ENCODE measurements at regions not wholly inside any gene's neighbourhood (a gene's known extent, or its start where the extent isn't known, plus 50 kb on each side); places are given as distances from the start of the nearest gene placed in this dataset.

DNA sequence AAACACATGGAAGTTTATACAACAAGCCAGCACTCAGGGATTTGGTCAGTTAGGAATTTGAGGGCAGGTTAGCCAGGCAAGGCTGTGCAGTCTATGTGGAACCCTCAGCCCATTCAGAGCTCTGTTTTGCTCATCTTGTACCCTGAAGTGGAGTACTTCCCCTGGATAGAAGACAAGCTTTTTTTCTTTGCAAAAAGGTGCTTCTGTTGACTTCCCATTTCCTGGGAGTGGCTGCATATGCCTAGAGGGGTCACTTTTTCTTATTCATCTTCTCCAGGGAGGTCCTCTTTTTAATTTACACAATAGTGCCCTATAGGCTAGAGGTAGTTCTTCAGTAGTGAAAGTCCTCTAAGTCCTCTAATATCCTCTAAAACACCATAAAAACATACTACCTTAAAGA is 225.0 kb upstream of the P2RY1 start (continued):
- TF ChIP-seq POLR2AphosphoS5 (IDR thresholded peaks at IDR 0.05; ENCODE audit: low read depth, low read length) = no peak
- TF ChIP-seq YY1 (IDR thresholded peaks at IDR 0.05; ENCODE audit: extremely low read depth, insufficient replicate concordance, low read depth, low read length) = no peak
- TF ChIP-seq, protein P1, sequence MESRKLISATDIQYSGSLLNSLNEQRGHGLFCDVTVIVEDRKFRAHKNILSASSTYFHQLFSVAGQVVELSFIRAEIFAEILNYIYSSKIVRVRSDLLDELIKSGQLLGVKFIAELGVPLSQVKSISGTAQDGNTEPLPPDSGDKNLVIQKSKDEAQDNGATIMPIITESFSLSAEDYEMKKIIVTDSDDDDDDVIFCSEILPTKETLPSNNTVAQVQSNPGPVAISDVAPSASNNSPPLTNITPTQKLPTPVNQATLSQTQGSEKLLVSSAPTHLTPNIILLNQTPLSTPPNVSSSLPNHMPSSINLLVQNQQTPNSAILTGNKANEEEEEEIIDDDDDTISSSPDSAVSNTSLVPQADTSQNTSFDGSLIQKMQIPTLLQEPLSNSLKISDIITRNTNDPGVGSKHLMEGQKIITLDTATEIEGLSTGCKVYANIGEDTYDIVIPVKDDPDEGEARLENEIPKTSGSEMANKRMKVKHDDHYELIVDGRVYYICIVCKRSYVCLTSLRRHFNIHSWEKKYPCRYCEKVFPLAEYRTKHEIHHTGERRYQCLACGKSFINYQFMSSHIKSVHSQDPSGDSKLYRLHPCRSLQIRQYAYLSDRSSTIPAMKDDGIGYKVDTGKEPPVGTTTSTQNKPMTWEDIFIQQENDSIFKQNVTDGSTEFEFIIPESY (IDR thresholded peaks at IDR 0.05; ENCODE audit: extremely low read depth, insufficient replicate concordance, low read length) = no peak
- TF ChIP-seq, protein P2, sequence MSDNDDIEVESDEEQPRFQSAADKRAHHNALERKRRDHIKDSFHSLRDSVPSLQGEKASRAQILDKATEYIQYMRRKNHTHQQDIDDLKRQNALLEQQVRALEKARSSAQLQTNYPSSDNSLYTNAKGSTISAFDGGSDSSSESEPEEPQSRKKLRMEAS (IDR thresholded peaks at IDR 0.05) = no peak
- no peak for TF ChIP-seq ZFX (IDR thresholded peaks at IDR 0.05)
- TF ChIP-seq ZNF274 (IDR thresholded peaks at IDR 0.05; ENCODE audit: low read depth, low read length) = no peak
- no peak for TF ChIP-seq SRF (IDR thresholded peaks at IDR 0.05; ENCODE audit: low read depth)
- TF ChIP-seq TCF7L2 (IDR thresholded peaks at IDR 0.05; ENCODE audit: borderline replicate concordance, extremely low read depth, insufficient read depth, insufficient read length) = no peak
- TF ChIP-seq EGR1 (IDR thresholded peaks at IDR 0.05; ENCODE audit: low read depth) = no peak

DNA sequence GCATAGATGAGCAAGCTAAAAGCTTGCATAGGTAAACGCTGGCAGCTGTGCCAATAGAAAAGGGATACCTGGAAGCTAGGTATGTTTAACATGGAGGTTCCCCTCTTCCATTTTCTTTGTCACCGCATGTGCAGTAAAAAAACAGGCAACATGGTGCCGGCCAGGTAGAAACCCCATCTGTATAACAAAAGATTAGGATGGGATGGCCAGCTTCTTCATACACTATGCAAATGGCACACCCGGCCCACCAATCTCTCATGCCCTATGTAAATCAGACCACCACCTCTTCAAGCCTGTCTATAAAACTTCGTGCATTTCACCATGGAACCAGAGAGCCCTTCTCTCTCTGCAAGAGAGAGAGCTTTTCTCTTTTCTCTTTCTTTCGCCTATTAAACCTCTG is 224.3 kb upstream of the P2RY1 start:
- ATAC-seq (no peak), DNase-seq (ENCODE audit: low read depth, low spot score) (no peak)
- H3K9me2 ChIP-seq (ENCODE audit: insufficient read depth) = no peaks in the 10 kb centered on the region
- BruUV-seq (replicated peaks) = no TSS peak
- no peaks in the 10 kb centered on the region for H3K4me1 ChIP-seq (ENCODE audit: control insufficient read depth in 1 of 2, insufficient read depth in 2 of 2, low read length in 2 of 2)
- no peak overlapping the region for H2AFZ ChIP-seq (ENCODE audit: low read depth, low read length, poor library complexity, severe bottlenecking)
- no peak overlapping the region for H3K4me3 ChIP-seq (replicated peaks in 1 of 2; ENCODE audit: low read depth in 1 of 2, low read length in 2 of 2)
- H3K9ac ChIP-seq (ENCODE audit: low read length) = no peak overlapping the region
- no peaks in the 10 kb centered on the region for H3K36me3 ChIP-seq (ENCODE audit: control insufficient read depth in 1 of 2, insufficient read depth in 2 of 2, low read length in 2 of 2)
- no peak overlapping the region for H3K4me2 ChIP-seq (ENCODE audit: low read length)
- H3K27me3 ChIP-seq (ENCODE audit: insufficient read depth, low read length) = no peaks in the 10 kb centered on the region
- ChIA-PET RAD21 (ENCODE audit: low non-redundant PET in 1 of 2, low total read pairs in 2 of 2, uncharacterized antibody in 2 of 2, unreplicated experiment in 2 of 2) (no interaction called here), CTCF (no interaction called here), POLR2A (no interaction called here)
- no peaks in the 10 kb centered on the region for H4K20me1 ChIP-seq (ENCODE audit: insufficient read depth)
- no peak overlapping the region for H3K27ac ChIP-seq (ENCODE audit: low read depth, low read length)
- no peaks in the 10 kb centered on the region for H3K9me3 ChIP-seq (ENCODE audit: control insufficient read depth in 1 of 2, insufficient read depth in 1 of 2, low read depth in 1 of 2, low read length in 2 of 2)
- intact Hi-C loops (cut with micrococcal nuclease) = no loop called here
- H3K79me2 ChIP-seq (ENCODE audit: insufficient read depth, low read length) = no peaks in the 10 kb centered on the region
- TF ChIP-seq SP1 (IDR thresholded peaks at IDR 0.05; ENCODE audit: low read depth) = no peak
- TF ChIP-seq TCF7L2 (IDR thresholded peaks at IDR 0.05; ENCODE audit: borderline replicate concordance, extremely low read depth, insufficient read depth, insufficient read length) = no peak
- TF ChIP-seq YY1 (IDR thresholded peaks at IDR 0.05; ENCODE audit: extremely low read depth, insufficient replicate concordance, low read depth, low read length) = no peak
- TF ChIP-seq, protein P3, sequence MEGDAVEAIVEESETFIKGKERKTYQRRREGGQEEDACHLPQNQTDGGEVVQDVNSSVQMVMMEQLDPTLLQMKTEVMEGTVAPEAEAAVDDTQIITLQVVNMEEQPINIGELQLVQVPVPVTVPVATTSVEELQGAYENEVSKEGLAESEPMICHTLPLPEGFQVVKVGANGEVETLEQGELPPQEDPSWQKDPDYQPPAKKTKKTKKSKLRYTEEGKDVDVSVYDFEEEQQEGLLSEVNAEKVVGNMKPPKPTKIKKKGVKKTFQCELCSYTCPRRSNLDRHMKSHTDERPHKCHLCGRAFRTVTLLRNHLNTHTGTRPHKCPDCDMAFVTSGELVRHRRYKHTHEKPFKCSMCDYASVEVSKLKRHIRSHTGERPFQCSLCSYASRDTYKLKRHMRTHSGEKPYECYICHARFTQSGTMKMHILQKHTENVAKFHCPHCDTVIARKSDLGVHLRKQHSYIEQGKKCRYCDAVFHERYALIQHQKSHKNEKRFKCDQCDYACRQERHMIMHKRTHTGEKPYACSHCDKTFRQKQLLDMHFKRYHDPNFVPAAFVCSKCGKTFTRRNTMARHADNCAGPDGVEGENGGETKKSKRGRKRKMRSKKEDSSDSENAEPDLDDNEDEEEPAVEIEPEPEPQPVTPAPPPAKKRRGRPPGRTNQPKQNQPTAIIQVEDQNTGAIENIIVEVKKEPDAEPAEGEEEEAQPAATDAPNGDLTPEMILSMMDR (IDR thresholded peaks at IDR 0.05 in 2 of 3, conservative IDR thresholded peaks at IDR 0.05 in 1 of 3; ENCODE audit: borderline replicate concordance in 1 of 3, insufficient read depth in 1 of 3, low read depth in 2 of 3, low read length in 2 of 3) = no peak
- TF ChIP-seq EZH2phosphoT487 (IDR thresholded peaks at IDR 0.05; ENCODE audit: borderline replicate concordance) = no peak
- TF ChIP-seq, protein P4, sequence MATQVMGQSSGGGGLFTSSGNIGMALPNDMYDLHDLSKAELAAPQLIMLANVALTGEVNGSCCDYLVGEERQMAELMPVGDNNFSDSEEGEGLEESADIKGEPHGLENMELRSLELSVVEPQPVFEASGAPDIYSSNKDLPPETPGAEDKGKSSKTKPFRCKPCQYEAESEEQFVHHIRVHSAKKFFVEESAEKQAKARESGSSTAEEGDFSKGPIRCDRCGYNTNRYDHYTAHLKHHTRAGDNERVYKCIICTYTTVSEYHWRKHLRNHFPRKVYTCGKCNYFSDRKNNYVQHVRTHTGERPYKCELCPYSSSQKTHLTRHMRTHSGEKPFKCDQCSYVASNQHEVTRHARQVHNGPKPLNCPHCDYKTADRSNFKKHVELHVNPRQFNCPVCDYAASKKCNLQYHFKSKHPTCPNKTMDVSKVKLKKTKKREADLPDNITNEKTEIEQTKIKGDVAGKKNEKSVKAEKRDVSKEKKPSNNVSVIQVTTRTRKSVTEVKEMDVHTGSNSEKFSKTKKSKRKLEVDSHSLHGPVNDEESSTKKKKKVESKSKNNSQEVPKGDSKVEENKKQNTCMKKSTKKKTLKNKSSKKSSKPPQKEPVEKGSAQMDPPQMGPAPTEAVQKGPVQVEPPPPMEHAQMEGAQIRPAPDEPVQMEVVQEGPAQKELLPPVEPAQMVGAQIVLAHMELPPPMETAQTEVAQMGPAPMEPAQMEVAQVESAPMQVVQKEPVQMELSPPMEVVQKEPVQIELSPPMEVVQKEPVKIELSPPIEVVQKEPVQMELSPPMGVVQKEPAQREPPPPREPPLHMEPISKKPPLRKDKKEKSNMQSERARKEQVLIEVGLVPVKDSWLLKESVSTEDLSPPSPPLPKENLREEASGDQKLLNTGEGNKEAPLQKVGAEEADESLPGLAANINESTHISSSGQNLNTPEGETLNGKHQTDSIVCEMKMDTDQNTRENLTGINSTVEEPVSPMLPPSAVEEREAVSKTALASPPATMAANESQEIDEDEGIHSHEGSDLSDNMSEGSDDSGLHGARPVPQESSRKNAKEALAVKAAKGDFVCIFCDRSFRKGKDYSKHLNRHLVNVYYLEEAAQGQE (IDR thresholded peaks at IDR 0.05; ENCODE audit: low read depth) = no peak
- no peak for TF ChIP-seq FOSL1 (IDR thresholded peaks at IDR 0.05; ENCODE audit: low read depth)
- TF ChIP-seq POLR2A (IDR thresholded peaks at IDR 0.05; ENCODE audit: borderline replicate concordance, extremely low read depth, insufficient read depth, insufficient read length) = no peak
- TF ChIP-seq SRF (IDR thresholded peaks at IDR 0.05; ENCODE audit: low read depth) = no peak
- no peak for TF ChIP-seq RAD21 (IDR thresholded peaks at IDR 0.05; ENCODE audit: low read depth)
- no peak for TF ChIP-seq ELF1 (IDR thresholded peaks at IDR 0.05; ENCODE audit: borderline replicate concordance, low read depth)
- TF ChIP-seq, protein P2 (IDR thresholded peaks at IDR 0.05) = no peak
